ENCODE measurements at regions not wholly inside any gene's neighbourhood (a gene's known extent, or its start where the extent isn't known, plus 50 kb on each side); places are given as distances from the start of the nearest gene placed in this dataset.
"Not testable (repeated sequence)": the region's sequence is repeated elsewhere in the genome, so short reads cannot be mapped to it uniquely, and the experiment has no call there.

DNA sequence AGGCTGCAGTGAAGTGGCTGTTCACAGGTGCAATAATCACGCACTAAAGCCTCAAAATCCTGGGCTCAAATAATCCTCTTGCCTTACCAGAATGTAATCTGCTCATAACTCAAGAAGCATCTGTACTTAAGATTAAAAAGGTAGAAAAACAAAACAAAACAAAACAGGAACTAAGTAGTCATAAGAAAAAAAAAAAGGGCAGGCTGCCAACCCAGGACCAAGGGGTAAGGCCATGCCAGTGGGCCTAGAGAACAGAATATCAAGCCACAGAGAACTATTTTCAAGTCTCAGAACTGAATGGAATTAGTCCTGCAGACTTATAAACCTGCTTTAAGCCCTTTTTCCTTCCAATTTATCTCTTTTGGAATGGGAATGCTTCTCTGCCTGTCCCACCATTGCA is 64.8 kb upstream of the TBC1D3K start:
- no peaks in the 10 kb centered on the region for H3K36me3 Mint-ChIP-seq (ENCODE audit: low read depth)
- Histone ChIP-seq H3K27ac (ENCODE audit: low read depth in 1 of 2, low read length in 2 of 2) (no peak overlapping the region), H3K9me3 (ENCODE audit: control insufficient read depth in 1 of 2, insufficient read depth in 1 of 2, low read length in 2 of 2) (peaks cover 5 to 16% of the 10 kb centered on the region in 2 experiments), H3K27me3 (ENCODE audit: control insufficient read depth in 1 of 2, insufficient read depth in 2 of 2, low read length in 2 of 2) (peaks cover 0 to 6% of the 10 kb centered on the region in 2 experiments), H3K4me3 (ENCODE audit: low read length) (no peak overlapping the region), H3K36me3 (ENCODE audit: insufficient read depth, low read length) (no peaks in the 10 kb centered on the region), H3K4me1 (ENCODE audit: insufficient read depth, low read length) (no peaks in the 10 kb centered on the region)
- peaks cover 6% of the 10 kb centered on the region for H3K9me3 Mint-ChIP-seq
- no peak overlapping the region for H3K27ac Mint-ChIP-seq
- POLR2A ChIA-PET: no interaction called here
- intact Hi-C loops (cut with DNase I, micrococcal nuclease): no loop called here
- TF ChIP-seq, protein P1, sequence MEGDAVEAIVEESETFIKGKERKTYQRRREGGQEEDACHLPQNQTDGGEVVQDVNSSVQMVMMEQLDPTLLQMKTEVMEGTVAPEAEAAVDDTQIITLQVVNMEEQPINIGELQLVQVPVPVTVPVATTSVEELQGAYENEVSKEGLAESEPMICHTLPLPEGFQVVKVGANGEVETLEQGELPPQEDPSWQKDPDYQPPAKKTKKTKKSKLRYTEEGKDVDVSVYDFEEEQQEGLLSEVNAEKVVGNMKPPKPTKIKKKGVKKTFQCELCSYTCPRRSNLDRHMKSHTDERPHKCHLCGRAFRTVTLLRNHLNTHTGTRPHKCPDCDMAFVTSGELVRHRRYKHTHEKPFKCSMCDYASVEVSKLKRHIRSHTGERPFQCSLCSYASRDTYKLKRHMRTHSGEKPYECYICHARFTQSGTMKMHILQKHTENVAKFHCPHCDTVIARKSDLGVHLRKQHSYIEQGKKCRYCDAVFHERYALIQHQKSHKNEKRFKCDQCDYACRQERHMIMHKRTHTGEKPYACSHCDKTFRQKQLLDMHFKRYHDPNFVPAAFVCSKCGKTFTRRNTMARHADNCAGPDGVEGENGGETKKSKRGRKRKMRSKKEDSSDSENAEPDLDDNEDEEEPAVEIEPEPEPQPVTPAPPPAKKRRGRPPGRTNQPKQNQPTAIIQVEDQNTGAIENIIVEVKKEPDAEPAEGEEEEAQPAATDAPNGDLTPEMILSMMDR (IDR thresholded peaks at IDR 0.05): no peak
- CTCF ChIA-PET: no interaction called here
- H3K4me1 Mint-ChIP-seq (ENCODE audit: low read depth): no peaks in the 10 kb centered on the region
- DNase-seq (no peak), ATAC-seq (ENCODE audit: poor library complexity) (no peak)
- H3K27me3 Mint-ChIP-seq: peaks cover 21% of the 10 kb centered on the region
- no peak overlapping the region for H3K4me3 Mint-ChIP-seq

DNA sequence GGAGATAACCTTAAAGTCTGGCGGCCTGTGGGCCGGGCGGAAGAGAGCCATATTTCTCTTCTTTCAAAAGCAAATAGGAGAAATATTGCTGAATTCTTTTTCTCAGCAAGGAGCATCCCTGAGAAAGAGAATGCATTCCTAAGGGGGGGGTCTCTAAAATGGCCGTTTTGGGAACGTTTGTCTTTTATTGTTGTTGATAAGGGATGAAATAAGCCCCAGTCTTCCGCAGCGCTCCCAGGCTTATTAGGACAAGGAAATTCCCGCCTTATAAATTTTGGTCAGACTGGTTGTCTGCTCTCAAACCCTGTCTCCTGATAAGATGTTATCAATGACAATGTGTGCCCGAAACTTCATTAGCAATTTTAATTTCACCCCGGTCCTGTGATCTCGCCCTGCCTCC is 65.8 kb upstream of the TBC1D3K start:
- H3K4me1 Mint-ChIP-seq (ENCODE audit: low read depth); H3K36me3 Mint-ChIP-seq (ENCODE audit: low read depth); CTCF ChIA-PET; DNase-seq; POLR2A ChIA-PET; H3K9me3 Mint-ChIP-seq; H3K4me3 Mint-ChIP-seq; H3K4me3 ChIP-seq (ENCODE audit: low read length); H3K4me1 ChIP-seq (ENCODE audit: insufficient read depth, low read length); H3K27me3 ChIP-seq (ENCODE audit: control insufficient read depth in 1 of 2, insufficient read depth in 2 of 2, low read length in 2 of 2); H3K27ac Mint-ChIP-seq; H3K27ac ChIP-seq (ENCODE audit: low read depth in 1 of 2, low read length in 2 of 2); ATAC-seq (ENCODE audit: poor library complexity); intact Hi-C loops (cut with DNase I, micrococcal nuclease); H3K36me3 ChIP-seq (ENCODE audit: insufficient read depth, low read length): not testable (repeated sequence)
- H3K27me3 Mint-ChIP-seq: peaks cover 16% of the 10 kb centered on the region
- peaks cover 5 to 16% of the 10 kb centered on the region in 2 experiments for H3K9me3 ChIP-seq (ENCODE audit: control insufficient read depth in 1 of 2, insufficient read depth in 1 of 2, low read length in 2 of 2)

DNA sequence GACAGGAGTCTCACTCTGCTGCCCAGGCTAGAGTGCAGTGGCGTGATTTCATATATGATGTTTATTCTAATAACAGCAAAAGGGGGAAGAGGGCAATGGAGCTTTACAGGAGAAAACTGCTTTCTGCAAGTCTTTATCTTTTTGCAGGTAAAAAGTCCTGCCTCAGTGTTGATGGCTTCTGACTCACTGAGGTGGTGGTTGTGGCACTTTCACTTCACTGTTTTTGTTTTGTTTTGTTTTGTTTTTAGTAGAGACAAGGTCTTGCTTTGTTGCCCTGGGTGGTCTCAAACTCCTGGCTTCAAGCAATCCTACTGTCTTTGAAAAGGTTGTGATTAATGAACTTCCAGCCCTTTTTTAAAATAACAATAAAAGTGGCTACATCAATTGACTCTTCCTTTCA is 68.0 kb upstream of the TBC1D3K start:
- ChIA-PET CTCF (no interaction called here), POLR2A (no interaction called here)
- H3K27me3 Mint-ChIP-seq: peaks cover 16% of the 10 kb centered on the region
- H3K4me1 Mint-ChIP-seq (ENCODE audit: low read depth): no peaks in the 10 kb centered on the region
- Histone ChIP-seq H3K27me3 (ENCODE audit: control insufficient read depth in 1 of 2, insufficient read depth in 2 of 2, low read length in 2 of 2) (peaks cover 0 to 6% of the 10 kb centered on the region in 2 experiments), H3K4me1 (ENCODE audit: insufficient read depth, low read length) (no peaks in the 10 kb centered on the region), H3K4me3 (ENCODE audit: low read length) (no peak overlapping the region), H3K36me3 (ENCODE audit: insufficient read depth, low read length) (no peaks in the 10 kb centered on the region), H3K9me3 (ENCODE audit: control insufficient read depth in 1 of 2, insufficient read depth in 1 of 2, low read length in 2 of 2) (peaks cover 5 to 16% of the 10 kb centered on the region in 2 experiments), H3K27ac (ENCODE audit: low read depth in 1 of 2, low read length in 2 of 2) (no peak overlapping the region)
- no peaks in the 10 kb centered on the region for H3K36me3 Mint-ChIP-seq (ENCODE audit: low read depth)
- TF ChIP-seq, protein P1 (IDR thresholded peaks at IDR 0.05): no peak
- H3K4me3 Mint-ChIP-seq: no peak overlapping the region
- DNase-seq (no peak), ATAC-seq (ENCODE audit: poor library complexity) (no peak)
- no peak overlapping the region for H3K27ac Mint-ChIP-seq
- H3K9me3 Mint-ChIP-seq: peaks cover 6% of the 10 kb centered on the region
- intact Hi-C loops (cut with DNase I, micrococcal nuclease): no loop called here

DNA sequence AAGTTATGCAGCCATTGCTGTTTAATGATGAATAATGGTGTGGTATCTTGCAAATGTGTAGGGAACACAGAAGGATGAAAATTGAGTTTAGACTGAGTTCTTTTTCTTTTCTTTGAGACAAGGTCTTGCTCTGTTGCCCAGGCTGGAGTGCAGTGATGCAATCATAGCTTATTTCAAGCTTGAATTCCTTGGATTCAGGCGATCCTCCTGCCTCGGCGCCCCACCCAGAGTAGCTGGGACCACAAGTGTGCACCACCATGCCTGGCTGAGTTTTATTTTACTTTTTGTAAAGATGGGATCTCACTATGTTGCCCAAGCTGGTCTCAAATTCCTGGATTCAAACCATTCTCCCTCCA is 74.6 kb upstream of the TBC1D3K start:
- peaks cover 4% of the 10 kb centered on the region for H3K4me1 Mint-ChIP-seq (ENCODE audit: low read depth)
- Histone ChIP-seq H3K27me3 (ENCODE audit: control insufficient read depth in 1 of 2, insufficient read depth in 2 of 2, low read length in 2 of 2) (no peaks in the 10 kb centered on the region), H3K4me1 (ENCODE audit: insufficient read depth, low read length) (peaks cover 3% of the 10 kb centered on the region), H3K27ac (ENCODE audit: low read depth in 1 of 2, low read length in 2 of 2) (no peak overlapping the region), H3K9me3 (ENCODE audit: control insufficient read depth in 1 of 2, insufficient read depth in 1 of 2, low read length in 2 of 2) (peaks cover 0 to 6% of the 10 kb centered on the region in 2 experiments), H3K4me3 (ENCODE audit: low read length) (no peak overlapping the region), H3K36me3 (ENCODE audit: insufficient read depth, low read length) (no peaks in the 10 kb centered on the region)
- no peaks in the 10 kb centered on the region for H3K9me3 Mint-ChIP-seq
- TF ChIP-seq, protein P1 (IDR thresholded peaks at IDR 0.05): no peak
- ATAC-seq (ENCODE audit: poor library complexity): no peak
- H3K36me3 Mint-ChIP-seq (ENCODE audit: low read depth): no peaks in the 10 kb centered on the region
- no peak for DNase-seq
- POLR2A ChIA-PET: no interaction called here
- CTCF ChIA-PET: no interaction called here
- peaks cover 8% of the 10 kb centered on the region for H3K27me3 Mint-ChIP-seq
- H3K27ac Mint-ChIP-seq: no peak overlapping the region
- intact Hi-C loops (cut with DNase I, micrococcal nuclease): loop anchor here in 1 of 2 experiments (10.0 kb wide), 1 partner anchor 325 kb away; no protein-coding TSS in a partner anchor
- no peak overlapping the region for H3K4me3 Mint-ChIP-seq
